K562 (cell line): ENCODE measurements at regions not wholly inside any gene's neighbourhood (a gene's known extent, or its start where the extent isn't known, plus 50 kb on each side); places are given as distances from the start of the nearest gene placed in this dataset.

Experiments used
- ATAC-seq: fragments of 200-7000 bp; cut with Tn5 transposase; 3 replicates; pipeline ENCODE4 v1.9.1; 2020; ENCODE audit warnings: moderate library complexity
- BruUV-seq: library from RNA; stranded (reverse); fragments of 400-500 nt; replicated peaks from 2 replicates; lab custom pipeline; 2021; lab: Mats Ljungman, UMichigan
- CTCF ChIA-PET: fragments of 300-600 bp; formaldehyde crosslinking; extraction: SDS; loops from one replicate; lab custom pipeline; 2021; ENCODE audit warnings: low intra/inter-chr PET ratio; lab: Yijun Ruan, JAX
- POLR2A ChIA-PET: fragments of 300-600, 350-650 bp; sonication (Branson Sonifier 250); formaldehyde crosslinking; extraction: SDS; loops from one replicate; lab custom pipeline; 2021; ENCODE audit warnings: antibody characterized with exemption, inconsistent platforms; lab: Yijun Ruan, JAX
- DNase-seq, 4 experiments: peaks; one replicate each; pipeline versions ENCODE4 v3.0.0 to v3.0.0-alpha.2; 2011 to 2018; ENCODE audit warnings: low spot score in 3 of 4, mixed read lengths in 3 of 4; ENCODE audit errors: extremely low read depth in 1 of 4
- FAIRE-seq: peaks from 2 replicates; lab custom pipeline; 2011; peaks lifted over from hg19 to GRCh38; lab: Jason Lieb, UNC
- H2AFZ ChIP-seq: 2 replicates; pipeline ENCODE4 v1.6.0; 2011; ENCODE audit warnings: low read depth, low read length, control low read depth, inconsistent platforms
- H3K27ac ChIP-seq: fragments of 200-600 bp; 3 replicates; pipeline ENCODE4 v1.8.0; 2011; ENCODE audit warnings: low read depth, mild to moderate bottlenecking, control low read depth, inconsistent platforms, low read length, moderate library complexity, mixed read lengths; ENCODE audit errors: extremely low read depth
- H3K27me3 ChIP-seq, 2 experiments: fragments of 300-600 bp in 1 of 2; 2 replicates in 1 of 2; 3 replicates in 1 of 2; pipeline versions ENCODE4 v1.6.0 to v1.8.0; 2011; ENCODE audit warnings: inconsistent platforms in 2 of 2, low read length in 2 of 2, mild to moderate bottlenecking in 1 of 2, mixed read lengths in 1 of 2, moderate library complexity in 1 of 2; ENCODE audit not compliant: control insufficient read depth in 2 of 2, insufficient read depth in 2 of 2
- H3K36me3 ChIP-seq: fragments of 300-600 bp; 3 replicates; pipeline ENCODE4 v1.8.0; 2011; ENCODE audit warnings: mild to moderate bottlenecking, low read length, inconsistent platforms; ENCODE audit not compliant: control insufficient read depth, insufficient read depth
- H3K4me1 ChIP-seq, 2 experiments: fragments of 200-600 bp in 1 of 2; replicated peaks in 1 of 2; 2 replicates in 1 of 2; 3 replicates in 1 of 2; pipeline versions ENCODE4 v1.5.1 to v1.8.0; 2011; ENCODE audit warnings: inconsistent platforms in 2 of 2, low read length in 2 of 2, mild to moderate bottlenecking in 1 of 2, mixed read lengths in 1 of 2, moderate library complexity in 1 of 2; ENCODE audit not compliant: control insufficient read depth in 2 of 2, insufficient read depth in 2 of 2
- H3K4me2 ChIP-seq: 2 replicates; pipeline ENCODE4 v1.6.1; 2011; ENCODE audit warnings: low read length, control low read depth, inconsistent platforms, mixed read lengths; ENCODE audit not compliant: insufficient read depth
- H3K4me3 ChIP-seq: fragments of 200-600 bp; sonication (generic), shearing (Covaris generic); 2 replicates; pipeline ENCODE4 v1.5.1; 2016; ENCODE audit warnings: control low read depth, inconsistent platforms
- H3K79me2 ChIP-seq: fragments of 200-600 bp; 3 replicates; pipeline ENCODE4 v1.8.0; 2011; ENCODE audit warnings: low read length, inconsistent platforms; ENCODE audit not compliant: control insufficient read depth, insufficient read depth
- H3K9ac ChIP-seq, 2 experiments: 2 replicates each; pipeline versions ENCODE4 v1.6.0 to v1.6.1; 2011; ENCODE audit warnings: low read depth in 2 of 2, low read length in 2 of 2, control low read depth in 1 of 2, inconsistent platforms in 1 of 2, mild to moderate bottlenecking in 1 of 2, mixed read lengths in 1 of 2; ENCODE audit not compliant: insufficient read depth in 1 of 2
- H3K9me1 ChIP-seq: one replicate; pipeline ENCODE4 v1.6.0; 2011; ENCODE audit warnings: inconsistent platforms, mild to moderate bottlenecking, low read length, moderate library complexity; ENCODE audit not compliant: control insufficient read depth, insufficient read depth
- H3K9me3 ChIP-seq: replicated peaks from 2 replicates; pipeline ENCODE4 v1.5.1; 2011; ENCODE audit warnings: low read depth, low read length, inconsistent platforms; ENCODE audit not compliant: control insufficient read depth, insufficient read depth
- H4K20me1 ChIP-seq: replicated peaks from 2 replicates; pipeline ENCODE4 v1.6.1; 2011; ENCODE audit warnings: low read length, inconsistent platforms, mixed read lengths; ENCODE audit not compliant: control insufficient read depth, insufficient read depth
- BCOR ChIP-seq: fragments of 450-650 bp; IDR thresholded peaks from 2 replicates; pipeline ENCODE4 v1.6.1; 2016
- HNRNPLL ChIP-seq: fragments of 200-400 bp; formaldehyde crosslinking; IDR thresholded peaks from 2 replicates; pipeline ENCODE4 v1.6.1; 2017; ENCODE audit warnings: low read length, low read depth, mild to moderate bottlenecking; ENCODE audit not compliant: poor library complexity, severe bottlenecking
- ID3 ChIP-seq, 2 experiments: fragments of 250-450 bp in 1 of 2; fragments of 450-650 bp in 1 of 2; sonication (Bioruptor Pico) in 1 of 2; IDR thresholded peaks; 2 replicates each; pipeline versions ENCODE4 v1.6.1 to v1.8.0; 2016 to 2021; ENCODE audit warnings: mild to moderate bottlenecking in 2 of 2, moderate library complexity in 2 of 2, missing compliant biosample characterization in 1 of 2, missing genetic modification characterization in 1 of 2
- JUND ChIP-seq, 2 experiments: IDR thresholded peaks; 2 replicates in 1 of 2; 3 replicates in 1 of 2; pipeline ENCODE4 v1.6.1; 2011; ENCODE audit warnings: borderline replicate concordance in 2 of 2, low read depth in 2 of 2, low read length in 2 of 2, improper control_type of control experiment in 1 of 2, missing biosample characterization in 1 of 2, missing genetic modification characterization in 1 of 2, missing genetic modification reagents in 1 of 2
- MTF1 ChIP-seq: fragments of 250-450 bp; sonication (Bioruptor Pico); IDR thresholded peaks from 2 replicates; pipeline ENCODE4 v1.9.0; 2021; ENCODE audit warnings: moderate library complexity, mild to moderate bottlenecking, inconsistent platforms, borderline replicate concordance
- MXI1 ChIP-seq: IDR thresholded peaks from 2 replicates; pipeline ENCODE4 v1.6.1; 2011; ENCODE audit warnings: low read depth, mild to moderate bottlenecking, improper control_type of control experiment, low read length
- NFE2L1 ChIP-seq: fragments of 450-650 bp; IDR thresholded peaks from 2 replicates; pipeline ENCODE4 v1.6.1; 2016; ENCODE audit warnings: missing genetic modification characterization, low read depth, mild to moderate bottlenecking, missing compliant biosample characterization, moderate library complexity, borderline replicate concordance
- POLR3G ChIP-seq: IDR thresholded peaks from 2 replicates; pipeline ENCODE4 v1.6.1; 2011; ENCODE audit not compliant: insufficient read length, insufficient replicate concordance; ENCODE audit errors: extremely low read depth
- SMAD3 ChIP-seq: fragments of 450-650 bp; formaldehyde crosslinking; conservative IDR thresholded peaks from 2 replicates; pipeline ENCODE4 v1.4.0; 2020; ENCODE audit warnings: mild to moderate bottlenecking
- TFAM ChIP-seq: fragments of 250-450 bp; sonication (Bioruptor Pico); conservative IDR thresholded peaks from 2 replicates; pipeline ENCODE4 v1.5.0; 2021; ENCODE audit warnings: mild to moderate bottlenecking, moderate library complexity
- ZBTB2 ChIP-seq: fragments of 450-650 bp; IDR thresholded peaks from 2 replicates; pipeline ENCODE4 v1.6.1; 2016; ENCODE audit warnings: antibody characterized with exemption
- ZKSCAN1 ChIP-seq: fragments of 150-350 bp; IDR thresholded peaks from 2 replicates; pipeline ENCODE4 v1.6.1; 2016; ENCODE audit warnings: low read depth, low read length
- ZKSCAN8 ChIP-seq: fragments of 200-800 bp; sonication (Bioruptor generic); IDR thresholded peaks from 2 replicates; pipeline ENCODE4 v1.6.1; 2016; ENCODE audit warnings: missing genetic modification characterization, missing compliant biosample characterization
- ZNF124 ChIP-seq: sonication (generic); formaldehyde crosslinking; IDR thresholded peaks from 2 replicates; pipeline ENCODE4 v1.8.1; 2022; ENCODE audit warnings: missing genetic modification reagents
- ZNF239 ChIP-seq: fragments of 250-450 bp; sonication (Bioruptor Pico); IDR thresholded peaks from 2 replicates; pipeline ENCODE4 v1.4.0; 2020; ENCODE audit warnings: mild to moderate bottlenecking
- ZNF253 ChIP-seq: fragments of 250-450 bp; sonication (Bioruptor Pico); conservative IDR thresholded peaks from 2 replicates; pipeline ENCODE4 v1.6.1; 2021; ENCODE audit warnings: mild to moderate bottlenecking
- ZNF444 ChIP-seq: fragments of 250-450 bp; sonication (Bioruptor Pico); IDR thresholded peaks from 2 replicates; pipeline ENCODE4 v1.4.0; 2020; ENCODE audit warnings: mild to moderate bottlenecking, moderate library complexity
- ZNF449 ChIP-seq: fragments of 250-450 bp; sonication (Bioruptor Pico); IDR thresholded peaks from 2 replicates; pipeline ENCODE4 v1.8.0; 2022; ENCODE audit warnings: moderate library complexity, mild to moderate bottlenecking, inconsistent platforms
- ZNF583 ChIP-seq: fragments of 250-450 bp; sonication (Bioruptor Pico); IDR thresholded peaks from 2 replicates; pipeline ENCODE4 v1.4.0; 2020
- WGBS: fragments of 100-300 bp; shearing (Covaris generic); methylation state at CpG from one replicate; pipeline ENCODE4 v1.1.6; 2016; ENCODE audit warnings: low coverage, mixed read lengths; ENCODE audit not compliant: insufficient coverage; ENCODE audit errors: missing lambda C conversion rate; 5-methylcytosine and 5-hydroxymethylcytosine counted together
- in situ Hi-C: fragments of 300-500 bp; cut with MboI; formaldehyde crosslinking; loops from 4 replicates; pipeline ENCODE4 v1.15.0; 2018; ENCODE audit warnings: inconsistent platforms, mixed read lengths
- intact Hi-C: fragments of 100-400 bp; cut with micrococcal nuclease; formaldehyde crosslinking; loops from 2 replicates; pipeline ENCODE4 v1.14.2; 2022

GRCh38 chr5:74179701-74180100 lies 460.8 kb downstream of the ENC1 start:
- peaks cover 0 to 12% of the 10 kb centered on the region in 2 experiments; a peak in 2 of 5 replicates for H3K27me3 ChIP-seq
- no peak overlapping the region for H3K4me3 ChIP-seq
- no peak for ATAC-seq
- H3K27ac ChIP-seq = no peak overlapping the region
- in situ Hi-C loops = no loop called here
- no peak overlapping the region for H3K4me2 ChIP-seq
- no peaks in the 10 kb centered on the region for H3K79me2 ChIP-seq
- H3K36me3 ChIP-seq = no peaks in the 10 kb centered on the region
- FAIRE-seq = no peak
- no peak overlapping the region for H3K9ac ChIP-seq
- DNase-seq = no peak
- no peak for TF ChIP-seq ZNF239
- no peak for TF ChIP-seq ZNF449 (CRISPR knock-in tag)
- TF ChIP-seq ZBTB2 = no peak
- TF ChIP-seq ZKSCAN8 (CRISPR knock-in tag) = no peak
- TF ChIP-seq ZKSCAN1 = no peak
- TF ChIP-seq TFAM (CRISPR knock-in tag) = no peak
- TF ChIP-seq HNRNPLL = no peak
- TF ChIP-seq NFE2L1 = no peak
- no peak for TF ChIP-seq BCOR
- TF ChIP-seq MTF1 (CRISPR knock-in tag) = no peak
- TF ChIP-seq ID3 (CRISPR knock-in tag; IDR thresholded peaks at IDR 0.05) = no peak
- no peak for TF ChIP-seq ID3 (tag; IDR thresholded peaks at IDR 0.05)
- TF ChIP-seq JUND (IDR thresholded peaks at IDR 0.05; ENCODE audit: borderline replicate concordance, low read depth, low read length) = no peak
- no peak for TF ChIP-seq JUND (tag; IDR thresholded peaks at IDR 0.05; ENCODE audit: borderline replicate concordance, low read depth, low read length)
- TF ChIP-seq POLR3G = no peak
- TF ChIP-seq SMAD3 = no peak
- no peak for TF ChIP-seq MXI1
- no peak for TF ChIP-seq ZNF124
- no peak for TF ChIP-seq ZNF444
- TF ChIP-seq ZNF583 = no peak
- no peak for TF ChIP-seq ZNF253 (CRISPR knock-in tag)
- TF ChIP-seq, all 486 proteins: peak for 0
- 2% methylated on average over 3 of the region's 3 CpGs for WGBS
- no TSS peak for BruUV-seq
- Histone ChIP-seq H3K9me3 (no peaks in the 10 kb centered on the region), H4K20me1 (no peaks in the 10 kb centered on the region), H3K4me1 (no peaks in the 10 kb centered on the region; a peak in 1 of 5 replicates), H2AFZ (no peak overlapping the region), H3K9me1 (no peaks in the 10 kb centered on the region)
- POLR2A ChIA-PET = no interaction called here
- CTCF ChIA-PET = no interaction called here
- intact Hi-C loops = no loop called here
